ENCODE measurements at regions not wholly inside any gene's neighbourhood (a gene's known extent, or its start where the extent isn't known, plus 50 kb on each side); places are given as distances from the start of the nearest gene placed in this dataset.

- TF ChIP-seq CTCF (IDR thresholded peaks at IDR 0.05; ENCODE audit: low read depth, low read length, missing input control) (no peak), EGR1 (IDR thresholded peaks at IDR 0.05; ENCODE audit: low read depth in 2 of 2) (no peak), JUND (IDR thresholded peaks at IDR 0.05) (no peak), YY1 (IDR thresholded peaks at IDR 0.05) (no peak), MAX (IDR thresholded peaks at IDR 0.05) (no peak), SP1 (IDR thresholded peaks at IDR 0.05) (no peak), ZBTB33 (IDR thresholded peaks at IDR 0.05) (no peak), ATF3 (IDR thresholded peaks at IDR 0.05) (no peak), FOXA1 (IDR thresholded peaks at IDR 0.05) (no peak), GABPA (IDR thresholded peaks at IDR 0.05 in 1 of 2, conservative IDR thresholded peaks at IDR 0.05 in 1 of 2) (no peak)
Observed at GRCh38 chr3:18730491-18730890, 305.4 kb upstream of the SATB1 start.

Measured in liver (tissue), 3 donors.